ENCODE measurements at regions not wholly inside any gene's neighbourhood (a gene's known extent, or its start where the extent isn't known, plus 50 kb on each side); places are given as distances from the start of the nearest gene placed in this dataset.

DNA sequence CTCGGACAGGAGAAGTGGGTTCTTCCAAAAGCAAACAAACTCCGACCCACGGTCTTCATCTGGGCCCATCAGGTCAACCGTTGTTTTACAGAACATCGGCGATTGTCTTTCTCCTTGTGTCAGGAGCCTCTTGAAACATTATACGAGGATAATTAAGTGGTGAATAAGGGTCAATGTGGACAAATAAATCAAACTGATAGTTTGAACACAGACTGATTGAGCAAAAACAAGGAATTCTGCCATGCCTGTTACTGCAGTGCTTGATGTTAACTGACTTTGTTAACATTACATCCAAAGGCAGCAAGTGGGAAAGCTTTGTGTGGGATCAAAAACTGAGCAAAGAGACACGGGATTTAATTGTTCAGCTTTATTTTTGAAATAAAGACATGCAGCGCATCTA, 101.1 kb upstream of the IFNGR1 start:
- TF ChIP-seq POLR2AphosphoS5 (IDR thresholded peaks at IDR 0.05; ENCODE audit: borderline replicate concordance, low read depth, low read length) (no peak), FOXP2 (optimal IDR thresholded peaks at IDR 0.05; ENCODE audit: control extremely low read depth, extremely low read length, insufficient read depth) (no peak), EZH2 (IDR thresholded peaks at IDR 0.05) (no peak)
- Histone ChIP-seq H3K9me3 (ENCODE audit: low read depth, low read length) (no peaks in the 10 kb centered on the region), H3K9ac (ENCODE audit: insufficient read length) (no peak overlapping the region), H3K27ac (no peak overlapping the region), H3K4me3 (no peak overlapping the region), H3K36me3 (ENCODE audit: insufficient read depth, low read length) (no peaks in the 10 kb centered on the region)
- DNase-seq (ENCODE audit: low read depth, low spot score) = no peak

DNA sequence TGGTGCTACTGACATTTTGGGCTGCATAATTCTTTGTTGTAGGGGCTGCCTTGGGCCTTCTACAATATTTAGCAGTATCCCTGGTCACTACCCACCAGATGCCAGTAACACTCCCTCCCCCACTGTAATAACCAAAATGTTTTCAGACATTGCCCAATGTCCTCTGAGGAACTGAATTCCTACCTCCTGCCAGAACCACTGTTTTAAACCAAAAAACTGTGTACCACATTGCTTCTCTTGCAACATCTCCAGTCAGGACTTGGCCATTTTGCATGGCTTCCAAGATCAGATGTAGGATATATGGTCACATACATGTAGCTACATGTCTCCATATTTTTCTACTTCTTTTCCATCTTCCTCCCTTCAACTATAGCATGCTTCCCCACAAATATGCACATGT, 97.4 kb upstream of the IFNGR1 start:
- Histone ChIP-seq H3K27ac (no peak overlapping the region), H3K9me3 (ENCODE audit: low read depth, low read length) (no peaks in the 10 kb centered on the region), H3K36me3 (ENCODE audit: insufficient read depth, low read length) (no peaks in the 10 kb centered on the region), H3K9ac (ENCODE audit: insufficient read length) (no peak overlapping the region), H3K4me3 (no peak overlapping the region)
- no peak for TF ChIP-seq POLR2AphosphoS5 (IDR thresholded peaks at IDR 0.05; ENCODE audit: borderline replicate concordance, low read depth, low read length)
- TF ChIP-seq FOXP2 (optimal IDR thresholded peaks at IDR 0.05; ENCODE audit: control extremely low read depth, extremely low read length, insufficient read depth) = no peak
- TF ChIP-seq EZH2 (IDR thresholded peaks at IDR 0.05) = no peak
- DNase-seq (ENCODE audit: low read depth, low spot score) = no peak

DNA sequence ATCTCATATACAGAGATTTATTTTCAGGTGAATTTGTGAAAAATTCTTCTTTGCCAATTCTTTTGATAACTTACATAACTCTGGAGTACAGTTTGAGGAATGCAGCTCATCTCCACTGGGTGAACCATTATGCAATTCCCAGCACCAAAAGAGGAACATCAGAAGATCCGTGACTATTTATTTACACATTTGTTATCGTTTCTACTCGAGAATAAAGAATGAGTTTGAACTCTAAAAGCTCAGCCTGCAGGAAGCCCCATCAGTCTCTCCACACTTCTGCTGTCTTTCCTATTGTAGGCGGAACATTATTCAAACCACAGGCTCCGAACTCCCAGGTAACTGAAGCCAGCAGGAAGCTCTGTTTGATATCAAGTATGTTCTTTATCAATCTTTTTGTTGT, 95.9 kb upstream of the IFNGR1 start:
- H3K36me3 ChIP-seq (ENCODE audit: insufficient read depth, low read length) = no peaks in the 10 kb centered on the region
- DNase-seq (ENCODE audit: low read depth, low spot score) = no peak
- H3K9me3 ChIP-seq (ENCODE audit: low read depth, low read length) = no peaks in the 10 kb centered on the region
- TF ChIP-seq EZH2 (IDR thresholded peaks at IDR 0.05) (no peak), FOXP2 (optimal IDR thresholded peaks at IDR 0.05; ENCODE audit: control extremely low read depth, extremely low read length, insufficient read depth) (no peak), POLR2AphosphoS5 (IDR thresholded peaks at IDR 0.05; ENCODE audit: borderline replicate concordance, low read depth, low read length) (no peak)
- peak overlapping the region; percentile 48; the same call in 1 of the 2 replicates for H3K27ac ChIP-seq
- H3K4me3 ChIP-seq = peak overlapping the region; percentile 45; the same call in 1 of the 2 replicates
- H3K9ac ChIP-seq (ENCODE audit: insufficient read length) = no peak overlapping the region

DNA sequence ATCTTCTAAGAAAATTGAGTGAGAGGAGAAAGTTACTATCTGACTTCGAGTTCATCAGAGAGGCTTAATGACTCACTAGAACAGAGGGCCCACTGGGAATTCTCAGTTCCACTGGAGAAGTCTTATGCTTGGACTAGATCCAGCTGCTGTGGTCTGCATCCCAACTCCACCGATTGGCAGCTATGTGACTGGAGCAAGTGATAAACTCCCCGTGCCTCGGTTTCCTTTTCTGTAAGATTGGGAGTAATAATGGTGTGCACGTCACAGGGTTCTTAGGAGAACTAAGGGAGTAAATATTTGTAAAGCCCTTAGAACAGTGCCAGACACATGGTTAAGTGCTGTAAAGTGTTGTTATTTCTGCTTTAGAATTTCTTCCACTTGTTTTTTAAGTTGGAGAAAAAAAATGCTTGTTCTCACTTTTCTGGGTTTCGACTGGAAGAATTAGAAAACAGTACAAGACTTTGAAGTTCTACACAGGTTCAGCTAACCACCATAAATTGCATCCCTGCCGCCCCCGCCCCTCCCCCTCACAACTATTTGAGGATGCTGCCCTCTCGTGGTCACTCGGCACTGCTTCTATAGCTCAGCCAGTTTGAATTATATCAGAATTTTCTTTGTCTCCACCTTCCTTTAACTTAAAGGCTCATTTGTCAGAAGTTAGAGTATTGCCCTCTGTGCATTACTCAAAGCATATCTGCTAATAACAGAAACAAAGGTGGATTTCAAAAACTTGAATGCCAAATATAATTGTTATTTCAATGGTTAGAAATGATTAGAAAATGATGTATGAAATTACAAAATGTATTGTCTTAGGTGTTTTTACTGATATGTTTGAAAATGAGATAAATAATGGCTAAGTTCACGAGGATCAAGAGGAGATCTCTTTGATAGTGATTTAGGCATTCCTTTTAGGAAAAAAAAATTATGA, 95.0 kb upstream of the IFNGR1 start:
- peak overlapping the region; percentile 13; the same call in 1 of the 2 replicates for H3K4me3 ChIP-seq

DNA sequence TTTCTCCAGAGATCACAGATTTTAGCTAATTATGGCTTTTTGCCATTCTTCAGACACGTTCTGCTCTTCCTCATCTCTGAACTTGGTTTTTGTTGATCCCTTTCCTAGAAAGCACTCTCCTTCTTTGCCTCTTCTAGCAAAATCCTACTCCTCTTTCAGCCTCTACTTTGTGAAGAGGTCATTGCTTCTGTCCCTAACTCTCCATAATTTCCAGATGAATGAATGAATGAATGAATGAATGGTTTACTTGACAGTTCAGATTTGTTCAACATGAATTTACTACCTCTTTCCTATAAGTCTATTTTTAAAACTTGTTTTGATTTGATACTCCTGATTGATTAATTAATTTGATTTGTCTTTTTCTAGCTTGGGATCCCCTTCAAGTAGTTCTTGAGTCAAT, 94.0 kb upstream of the IFNGR1 start:
- no peak for TF ChIP-seq FOXP2 (optimal IDR thresholded peaks at IDR 0.05; ENCODE audit: control extremely low read depth, extremely low read length, insufficient read depth)
- no peak for TF ChIP-seq POLR2AphosphoS5 (IDR thresholded peaks at IDR 0.05; ENCODE audit: borderline replicate concordance, low read depth, low read length)
- no peak for TF ChIP-seq EZH2 (IDR thresholded peaks at IDR 0.05)
- H3K36me3 ChIP-seq (ENCODE audit: insufficient read depth, low read length) = no peaks in the 10 kb centered on the region
- no peak for DNase-seq (ENCODE audit: low read depth, low spot score)
- H3K4me3 ChIP-seq = no peak overlapping the region
- H3K27ac ChIP-seq = no peak overlapping the region
- H3K9ac ChIP-seq (ENCODE audit: insufficient read length) = no peak overlapping the region
- no peaks in the 10 kb centered on the region for H3K9me3 ChIP-seq (ENCODE audit: low read depth, low read length)

More for the DNA sequence above, 95.0 kb upstream of the IFNGR1 start:
- Histone ChIP-seq H3K27ac (0 out of 2 replicates have a peak overlapping the region, but pooled peaks have one; percentile 23), H3K36me3 (ENCODE audit: insufficient read depth, low read length) (no peaks in the 10 kb centered on the region), H3K9me3 (ENCODE audit: low read depth, low read length) (no peaks in the 10 kb centered on the region), H3K9ac (ENCODE audit: insufficient read length) (no peak overlapping the region)
- no peak for TF ChIP-seq FOXP2 (optimal IDR thresholded peaks at IDR 0.05; ENCODE audit: control extremely low read depth, extremely low read length, insufficient read depth)
- TF ChIP-seq POLR2AphosphoS5 (IDR thresholded peaks at IDR 0.05; ENCODE audit: borderline replicate concordance, low read depth, low read length) = no peak
- no peak for TF ChIP-seq EZH2 (IDR thresholded peaks at IDR 0.05)
- peak; percentile 53 for DNase-seq (ENCODE audit: low read depth, low spot score)

DNA sequence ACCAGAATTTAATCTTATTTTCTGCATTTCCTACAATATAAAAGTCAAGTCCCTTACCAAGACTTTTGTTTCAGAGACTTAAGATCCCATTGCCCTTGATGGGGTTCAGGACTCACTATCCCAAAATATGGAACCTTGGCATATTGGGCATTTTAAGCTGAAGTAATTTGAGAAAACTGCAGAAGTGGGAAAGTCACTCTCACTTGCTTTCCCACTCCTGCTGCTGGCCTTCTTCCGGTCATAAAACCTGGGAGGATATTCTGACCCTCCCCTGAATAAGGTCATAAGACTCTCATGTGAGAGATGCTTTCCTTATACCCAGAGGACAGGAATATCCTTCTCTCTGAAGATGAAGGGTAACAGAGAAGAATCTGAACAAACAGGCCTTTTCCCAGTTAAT, 92.8 kb upstream of the IFNGR1 start:
- Histone ChIP-seq H3K4me3 (no peak overlapping the region), H3K9me3 (ENCODE audit: low read depth, low read length) (no peaks in the 10 kb centered on the region), H3K36me3 (ENCODE audit: insufficient read depth, low read length) (no peaks in the 10 kb centered on the region), H3K9ac (ENCODE audit: insufficient read length) (no peak overlapping the region), H3K27ac (no peak overlapping the region)
- no peak for TF ChIP-seq FOXP2 (optimal IDR thresholded peaks at IDR 0.05; ENCODE audit: control extremely low read depth, extremely low read length, insufficient read depth)
- no peak for TF ChIP-seq EZH2 (IDR thresholded peaks at IDR 0.05)
- no peak for TF ChIP-seq POLR2AphosphoS5 (IDR thresholded peaks at IDR 0.05; ENCODE audit: borderline replicate concordance, low read depth, low read length)
- no peak for DNase-seq (ENCODE audit: low read depth, low spot score)

DNA sequence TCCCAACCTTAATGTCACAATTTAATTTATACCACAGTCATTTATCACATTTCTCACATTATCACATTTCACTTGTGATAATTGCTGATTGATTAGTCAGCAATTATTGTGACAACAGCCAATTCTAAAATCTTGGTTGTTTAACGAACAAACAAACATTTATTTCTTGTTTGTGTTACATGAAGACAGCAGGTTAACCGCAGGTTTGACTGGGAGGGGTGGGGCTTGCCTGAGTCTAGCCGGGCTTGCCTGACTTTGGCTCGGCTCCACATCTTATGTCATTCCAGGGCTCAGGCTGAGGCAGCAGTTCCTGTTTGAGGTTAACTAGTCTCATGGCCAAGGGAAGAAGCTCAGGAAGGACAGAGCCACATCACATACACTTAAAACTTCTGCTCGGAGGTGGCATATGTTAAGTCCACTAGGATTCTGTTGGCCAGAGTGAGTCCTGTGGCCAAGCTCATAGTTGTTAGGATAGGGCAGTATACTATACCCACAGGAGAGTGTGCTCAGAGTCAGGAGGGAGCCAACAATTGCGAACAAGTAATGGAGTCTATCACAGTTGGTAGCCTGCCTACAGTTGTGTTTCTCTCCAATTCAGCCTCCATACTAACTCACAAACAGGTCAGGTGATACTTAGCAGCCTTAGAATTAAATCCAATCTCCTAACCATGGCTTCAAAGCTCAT, 90.0 kb upstream of the IFNGR1 start:
- H3K4me3 ChIP-seq = peak overlapping the region; percentile 48
- H3K9me3 ChIP-seq (ENCODE audit: low read depth, low read length) = no peaks in the 10 kb centered on the region
- H3K9ac ChIP-seq (ENCODE audit: insufficient read length) = no peak overlapping the region
- no peaks in the 10 kb centered on the region for H3K36me3 ChIP-seq (ENCODE audit: insufficient read depth, low read length)
- no peak overlapping the region for H3K27ac ChIP-seq
- DNase-seq (ENCODE audit: low read depth, low spot score) = peak; percentile 18
- TF ChIP-seq POLR2AphosphoS5 (IDR thresholded peaks at IDR 0.05; ENCODE audit: borderline replicate concordance, low read depth, low read length) (no peak), EZH2 (IDR thresholded peaks at IDR 0.05) (no peak), FOXP2 (optimal IDR thresholded peaks at IDR 0.05; ENCODE audit: control extremely low read depth, extremely low read length, insufficient read depth) (no peak)

DNA sequence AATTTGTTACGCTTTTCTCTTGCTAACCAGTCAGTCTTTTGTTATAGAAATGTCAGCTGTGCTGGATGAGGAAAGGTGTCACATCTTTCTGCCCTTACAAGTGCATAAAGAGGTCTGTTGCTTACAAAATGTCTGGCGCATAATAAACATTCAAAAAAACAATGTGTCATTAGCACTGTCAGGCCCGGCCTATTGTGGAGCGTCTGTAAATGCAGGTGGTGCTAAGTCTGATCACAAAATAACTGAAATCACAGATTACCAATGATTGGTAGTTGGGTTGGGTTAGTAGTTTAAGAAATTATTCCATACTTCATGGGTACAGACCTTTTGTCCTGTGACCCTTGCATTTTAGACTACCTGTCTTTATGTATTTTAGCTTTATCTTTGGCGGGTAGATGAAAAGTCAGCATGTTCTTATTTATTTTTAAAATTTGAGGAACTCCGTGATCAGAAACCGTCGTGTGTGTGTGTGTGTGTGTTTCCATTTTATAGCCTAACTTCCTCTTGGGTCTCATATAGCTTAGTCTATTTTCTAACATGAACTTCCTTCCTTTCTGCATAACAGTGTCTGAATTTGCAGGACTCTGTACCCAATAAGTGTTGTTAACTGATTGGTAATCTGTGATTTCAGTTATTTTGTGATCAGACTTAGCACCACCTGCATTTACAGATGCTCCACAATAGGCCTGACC, 88.1 kb upstream of the IFNGR1 start:
- H3K27ac ChIP-seq = no peak overlapping the region
- TF ChIP-seq FOXP2 (optimal IDR thresholded peaks at IDR 0.05; ENCODE audit: control extremely low read depth, extremely low read length, insufficient read depth) (no peak), POLR2AphosphoS5 (IDR thresholded peaks at IDR 0.05; ENCODE audit: borderline replicate concordance, low read depth, low read length) (no peak), EZH2 (IDR thresholded peaks at IDR 0.05) (no peak)
- no peak for DNase-seq (ENCODE audit: low read depth, low spot score)
- H3K4me3 ChIP-seq = no peak overlapping the region
- H3K36me3 ChIP-seq (ENCODE audit: insufficient read depth, low read length) = no peaks in the 10 kb centered on the region
- no peak overlapping the region for H3K9ac ChIP-seq (ENCODE audit: insufficient read length)
- no peaks in the 10 kb centered on the region for H3K9me3 ChIP-seq (ENCODE audit: low read depth, low read length)
